ENCODE measurements at regions not wholly inside any gene's neighbourhood (a gene's known extent, or its start where the extent isn't known, plus 50 kb on each side); places are given as distances from the start of the nearest gene placed in this dataset.
"Not testable (repeated sequence)": the region's sequence is repeated elsewhere in the genome, so short reads cannot be mapped to it uniquely, and the experiment has no call there.

DNA sequence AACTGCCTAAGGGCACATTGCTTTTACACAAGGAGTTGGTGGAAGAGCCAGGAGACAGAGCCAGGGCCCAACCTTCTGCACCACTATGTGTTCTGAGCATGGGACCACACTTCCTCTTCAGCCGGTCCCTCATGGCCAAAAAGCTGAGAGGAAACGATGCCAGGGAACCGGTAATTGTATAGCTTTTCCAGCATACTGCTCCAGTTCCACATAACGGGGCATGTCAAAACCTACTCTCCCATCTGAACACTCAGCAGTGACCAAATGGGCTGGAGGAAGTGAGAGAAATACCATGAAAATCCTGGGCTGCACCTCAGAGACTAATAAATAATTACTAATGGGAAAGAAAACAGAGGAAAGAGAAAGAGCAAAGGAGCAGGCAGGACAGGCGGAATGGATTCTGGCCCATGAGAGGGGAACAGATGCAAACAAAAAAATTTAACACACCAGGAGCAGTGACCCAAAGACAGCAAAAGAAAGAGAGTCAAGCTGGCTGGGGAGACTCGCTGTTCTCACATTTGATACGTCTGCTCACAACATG lies 52.0 kb upstream of the BMP2 start:
- DNase-seq, result no peak

DNA sequence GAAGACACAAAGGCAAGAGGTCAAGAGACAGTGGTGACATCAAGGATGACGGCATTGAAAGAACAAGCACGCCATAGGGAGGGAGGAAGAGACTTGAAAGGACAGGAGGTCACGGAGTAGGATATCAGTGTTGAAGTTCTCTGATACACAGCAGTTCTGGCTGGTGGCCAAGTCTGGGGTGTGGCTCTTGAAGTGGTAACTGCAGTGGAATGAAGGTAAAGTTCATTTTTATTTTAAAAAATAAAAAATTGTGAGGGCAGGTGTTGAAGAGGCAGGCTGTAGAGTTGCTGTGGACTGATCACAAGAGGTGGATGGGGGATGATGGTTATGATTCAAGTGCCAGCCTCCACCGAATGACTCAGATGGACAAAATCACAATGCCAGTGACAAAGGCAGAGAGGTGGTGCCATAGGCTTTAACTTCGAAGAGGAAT lies 53.2 kb upstream of the BMP2 start:
- DNase-seq, result no peak

DNA sequence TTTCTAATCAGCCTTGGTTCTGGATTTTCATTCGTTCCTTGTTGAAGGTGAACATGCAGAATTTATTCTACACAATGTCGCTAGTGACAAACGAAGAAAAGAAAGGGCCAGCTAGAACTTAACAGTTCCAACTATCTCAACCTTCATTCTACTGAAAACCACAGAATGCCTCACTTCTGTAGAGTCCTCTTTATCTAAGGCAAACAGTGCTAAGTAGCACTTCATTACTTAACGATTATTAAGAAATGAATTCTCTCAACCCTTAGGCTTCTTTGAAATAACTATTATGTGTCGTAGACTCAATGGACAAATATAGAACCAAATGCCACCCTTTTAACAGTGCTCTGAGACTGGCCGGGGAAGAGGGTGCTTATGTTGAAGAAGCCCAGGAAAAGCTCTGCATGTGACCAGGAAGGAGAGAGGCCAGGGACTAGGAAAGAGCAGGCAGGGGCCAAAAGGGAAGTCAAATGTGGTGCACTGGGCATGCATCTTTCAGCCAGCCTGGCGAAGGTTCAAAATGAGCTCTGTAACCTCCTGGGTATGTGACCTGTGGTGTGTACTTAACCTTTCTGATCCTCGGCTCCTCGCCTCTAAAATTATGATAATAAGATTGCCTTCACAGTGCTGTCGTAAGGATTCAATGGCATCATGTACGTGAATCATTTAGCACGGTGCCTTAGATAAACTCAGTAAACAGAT lies 55.4 kb upstream of the BMP2 start:
- DNase-seq, result no peak

DNA sequence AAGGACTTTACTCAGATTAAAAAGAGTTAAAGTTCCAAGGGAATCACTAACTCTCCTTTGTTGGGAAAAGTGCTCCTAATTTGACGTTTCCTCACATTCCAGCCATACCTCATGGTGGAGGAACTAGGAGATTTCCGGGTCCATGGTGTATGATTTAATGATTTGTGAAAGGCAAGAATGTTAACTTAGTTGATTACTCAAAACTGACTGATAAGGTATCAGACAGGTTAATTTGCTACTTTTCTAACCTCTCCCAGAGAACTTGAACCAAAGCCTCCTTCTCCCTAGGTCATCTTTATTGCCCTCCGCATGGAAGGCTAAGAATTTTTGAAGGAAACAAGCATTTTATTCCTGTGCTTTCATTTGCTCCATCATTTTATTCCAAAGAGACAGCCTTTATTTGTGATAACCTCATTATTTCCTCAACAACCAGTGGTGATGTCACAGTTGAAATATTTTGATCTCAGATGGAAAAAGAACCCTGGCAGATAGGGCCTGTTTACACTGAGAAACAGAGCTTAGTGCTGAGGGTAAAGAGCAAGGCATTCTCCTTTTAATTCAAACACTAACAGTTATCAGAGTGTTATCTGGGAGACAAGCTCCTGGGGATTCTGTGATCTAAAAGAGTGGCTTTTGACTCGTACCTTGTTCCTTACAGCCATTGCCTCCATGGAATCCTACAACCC lies 57.4 kb upstream of the BMP2 start:
- no peak for DNase-seq

DNA sequence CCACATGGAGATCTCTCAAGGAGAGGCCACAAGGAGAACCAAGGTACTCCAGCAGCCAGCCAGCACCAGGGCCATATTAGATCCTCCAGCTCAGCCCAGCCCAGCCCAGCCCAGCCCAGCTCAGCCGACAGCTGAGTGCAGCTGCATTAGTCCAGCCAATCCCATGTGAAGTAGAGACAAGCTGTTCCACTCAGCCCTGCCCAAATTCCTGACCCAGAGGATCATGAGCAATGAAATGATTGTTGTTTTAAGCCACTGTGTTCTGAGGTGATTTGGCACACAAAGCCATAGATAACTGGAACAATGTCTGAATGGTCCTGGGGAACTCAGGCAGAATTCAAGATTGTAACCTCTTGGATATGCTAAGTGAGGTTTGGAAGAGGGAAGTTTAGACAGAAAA lies 59.5 kb upstream of the BMP2 start:
- DNase-seq, result no peak

DNA sequence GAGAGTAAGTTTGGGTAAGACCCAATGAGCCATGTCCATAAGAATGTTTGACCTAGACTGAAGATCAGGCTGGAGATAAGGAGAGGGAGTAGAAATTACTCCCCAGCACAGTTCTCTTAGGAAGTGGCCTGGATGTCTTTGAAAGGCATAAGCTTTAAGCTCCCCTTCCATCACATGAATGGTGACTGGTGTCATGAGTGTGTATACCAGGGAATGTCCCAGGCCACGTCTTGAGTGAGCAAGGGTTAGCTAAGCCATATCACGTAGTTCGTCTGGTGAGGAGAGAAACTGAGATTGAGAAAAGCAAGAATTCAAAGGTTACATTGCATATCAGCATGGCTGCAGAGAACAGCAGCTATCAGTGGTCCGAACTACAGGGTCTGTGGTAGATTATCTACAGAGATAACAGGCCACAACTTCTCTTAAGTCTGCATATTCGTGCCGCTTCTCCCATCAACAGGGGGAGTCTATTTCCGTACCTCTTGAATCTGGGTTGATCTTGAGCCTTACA lies 60.1 kb upstream of the BMP2 start:
- DNase-seq, result no peak

DNA sequence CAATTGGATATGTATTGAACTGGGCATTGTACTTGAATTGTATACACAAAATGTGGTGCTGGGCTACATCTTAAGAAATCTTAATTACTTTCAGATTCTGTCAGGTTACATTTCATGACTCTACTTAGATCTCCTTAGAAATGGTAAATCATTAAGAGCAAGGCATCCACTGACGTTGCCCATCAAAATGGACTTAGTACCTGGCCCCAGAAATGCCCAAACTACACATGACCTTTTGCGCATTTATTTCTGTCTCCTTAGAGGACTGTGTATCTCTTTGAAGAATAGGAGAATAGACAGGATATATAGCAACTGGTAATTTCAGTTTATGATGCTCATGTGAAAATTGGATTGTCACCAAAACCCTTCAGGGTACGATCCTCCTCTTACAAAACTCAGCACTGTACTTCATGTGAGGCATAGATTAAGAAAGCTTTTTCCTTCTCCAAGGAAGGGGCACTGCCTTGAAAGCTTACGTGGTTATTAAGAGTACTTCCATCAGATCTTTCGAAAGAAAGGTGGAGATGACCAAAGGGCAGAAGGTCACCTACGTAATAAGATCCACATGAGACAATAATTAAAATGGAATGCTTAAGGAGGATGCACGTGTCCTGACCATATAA lies 61.4 kb upstream of the BMP2 start:
- DNase-seq, result no peak

DNA sequence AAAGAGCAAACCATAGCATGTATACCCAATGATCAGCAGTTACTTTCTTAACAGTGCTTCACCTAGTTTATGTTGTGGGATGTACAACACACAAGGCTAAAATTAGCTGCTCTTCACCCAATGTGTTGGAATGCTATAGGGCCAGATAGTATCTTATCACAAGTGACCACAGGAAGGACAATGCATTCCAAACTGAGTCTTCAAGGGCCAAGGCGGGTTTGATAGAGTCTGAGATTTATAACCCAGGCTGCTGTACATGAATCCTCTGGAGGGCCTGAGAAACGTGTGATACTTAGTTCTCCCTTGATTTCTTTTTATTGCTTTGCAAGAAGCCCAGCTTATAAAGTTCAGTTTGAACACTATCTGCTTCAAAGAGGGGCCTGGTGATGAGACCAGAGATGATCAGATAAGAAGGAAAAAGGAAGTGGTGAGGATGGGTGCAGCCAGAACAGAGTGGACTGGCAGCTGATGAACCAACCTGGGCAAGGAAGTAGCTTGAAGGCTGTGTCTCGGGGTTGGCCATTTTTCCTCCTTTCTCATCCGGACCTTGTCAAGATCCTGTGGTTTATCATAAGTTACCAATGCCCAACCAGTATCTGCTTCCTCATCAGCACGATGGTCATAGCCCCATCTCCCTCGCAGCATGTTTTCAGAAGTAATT lies 62.2 kb upstream of the BMP2 start:
- no peak for DNase-seq

DNA sequence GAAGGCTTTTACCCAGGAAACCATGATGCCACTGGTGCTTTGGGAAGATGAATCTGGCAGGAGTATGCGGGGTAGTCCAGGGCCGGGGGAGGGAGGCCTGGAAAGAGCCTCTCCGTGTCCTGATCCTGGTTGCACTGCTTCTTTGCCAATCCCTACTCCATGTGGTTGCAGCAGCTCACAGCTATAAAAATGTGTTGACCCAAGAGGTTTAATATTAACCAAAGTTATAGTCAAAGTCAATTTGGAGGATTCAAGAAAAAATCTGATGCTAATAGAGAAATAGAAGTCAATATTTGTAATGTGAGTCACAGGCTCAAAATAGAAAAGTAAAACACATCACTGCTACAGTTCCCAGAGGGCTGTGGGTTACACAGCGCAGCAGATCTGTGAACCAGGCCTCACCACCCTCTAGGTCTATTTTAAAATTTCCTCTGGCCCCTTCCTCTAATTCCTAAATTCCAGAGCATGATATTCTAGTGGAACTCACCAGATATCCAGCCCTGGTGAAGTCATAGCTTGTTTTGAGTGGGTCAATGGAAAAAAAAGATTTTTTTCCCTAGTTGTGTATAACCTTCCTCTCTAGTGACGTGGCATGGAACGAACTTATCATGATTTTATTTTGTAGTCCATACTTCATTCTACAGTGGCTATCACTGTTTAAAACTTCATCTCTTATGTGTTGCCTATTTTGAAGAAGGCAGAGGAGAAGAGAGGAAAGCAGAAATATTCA lies 63.2 kb upstream of the BMP2 start:
- DNase-seq, result no peak

DNA sequence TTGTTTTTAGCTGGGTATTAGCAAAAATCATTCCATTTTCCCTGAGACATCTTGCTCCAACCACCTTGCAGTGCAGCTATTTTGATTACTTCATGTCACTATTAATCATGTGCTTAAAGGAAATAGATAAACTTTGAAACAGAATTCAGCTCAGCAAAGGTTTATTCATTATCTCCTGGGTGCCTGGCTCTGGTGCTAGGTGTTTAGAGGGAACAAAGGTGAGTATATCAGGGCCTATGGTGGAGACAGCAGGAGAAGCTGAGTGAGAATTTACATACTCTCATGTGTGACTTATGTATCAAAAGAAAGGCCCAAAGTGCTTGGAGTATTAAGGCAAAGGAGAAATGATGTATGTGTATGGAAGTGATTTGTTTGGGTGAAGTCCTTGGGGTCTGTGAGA lies 63.8 kb upstream of the BMP2 start:
- DNase-seq, result no peak

DNA sequence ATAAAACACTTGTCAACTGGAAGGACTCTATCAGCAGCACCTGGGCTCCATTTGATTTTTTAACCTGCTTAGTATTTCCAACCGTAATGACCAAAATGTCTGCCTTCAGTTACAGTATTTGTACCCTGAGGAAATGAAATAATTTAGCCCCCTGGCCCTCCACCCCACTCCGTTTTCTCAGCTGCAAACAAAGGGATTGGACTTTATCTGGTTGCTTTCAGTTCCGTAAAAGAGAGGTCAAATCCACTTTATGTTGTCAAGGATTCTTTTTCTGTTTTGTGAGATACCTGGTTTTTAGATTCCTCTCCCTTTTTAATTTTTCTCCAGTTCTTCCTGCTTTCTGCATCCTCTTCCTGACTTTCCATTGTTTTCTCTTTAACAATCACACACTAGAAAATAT lies 64.4 kb upstream of the BMP2 start:
- DNase-seq, result no peak

DNA sequence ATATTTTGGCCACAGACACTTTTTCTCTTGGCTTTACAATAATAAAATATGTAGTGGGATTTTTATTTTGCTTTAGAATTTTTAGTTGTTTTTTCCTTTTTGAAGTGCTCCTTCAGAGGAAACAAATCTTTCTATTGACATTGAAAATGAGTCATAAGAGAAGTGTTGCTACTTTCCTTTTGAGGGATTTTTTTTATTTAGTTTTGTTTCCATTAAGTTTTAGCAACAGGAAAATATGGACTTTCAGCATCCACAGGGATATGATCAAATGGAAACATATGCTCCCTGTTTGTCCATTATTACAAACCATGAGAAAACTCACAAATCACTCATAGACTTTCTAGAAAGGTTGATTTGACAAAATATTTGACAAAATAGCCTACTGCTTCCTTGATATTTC lies 65.3 kb upstream of the BMP2 start:
- no peak for DNase-seq

DNA sequence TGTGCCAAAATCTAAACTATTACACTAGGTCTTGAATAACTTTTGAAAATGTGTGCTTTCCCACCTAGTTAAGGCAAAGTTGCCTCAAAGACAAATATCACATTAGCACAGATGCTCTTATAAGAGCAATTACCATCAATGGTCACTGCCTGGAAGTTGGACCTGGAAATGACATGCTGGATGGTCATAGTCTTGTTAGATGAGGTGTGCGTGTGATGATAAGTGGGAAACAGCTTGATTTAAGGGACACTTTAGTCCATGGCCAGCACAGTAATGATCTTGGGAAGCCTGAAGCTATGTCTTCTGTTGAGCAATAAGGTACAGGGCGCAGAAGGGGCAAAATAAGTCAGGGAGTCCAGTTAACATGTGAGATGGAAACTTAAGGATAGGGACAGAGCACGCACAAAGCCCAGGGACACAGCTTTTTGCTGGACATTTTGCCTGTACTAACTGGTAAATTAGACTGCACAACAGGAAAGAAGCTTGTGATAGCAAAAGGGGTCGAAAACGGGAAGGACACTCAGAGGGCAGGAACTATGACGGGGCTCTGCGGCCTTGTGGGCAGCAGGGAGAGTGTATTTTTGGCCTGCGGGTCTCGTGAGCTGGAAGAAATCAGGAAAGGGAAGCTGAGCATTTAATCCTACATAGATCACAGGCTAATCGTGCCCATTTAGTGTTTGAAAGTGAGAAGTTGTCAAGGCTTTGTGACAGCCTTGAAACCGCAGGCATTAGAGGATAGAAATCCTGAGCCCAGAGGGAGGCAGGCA lies 66.7 kb upstream of the BMP2 start:
- DNase-seq, result no peak

DNA sequence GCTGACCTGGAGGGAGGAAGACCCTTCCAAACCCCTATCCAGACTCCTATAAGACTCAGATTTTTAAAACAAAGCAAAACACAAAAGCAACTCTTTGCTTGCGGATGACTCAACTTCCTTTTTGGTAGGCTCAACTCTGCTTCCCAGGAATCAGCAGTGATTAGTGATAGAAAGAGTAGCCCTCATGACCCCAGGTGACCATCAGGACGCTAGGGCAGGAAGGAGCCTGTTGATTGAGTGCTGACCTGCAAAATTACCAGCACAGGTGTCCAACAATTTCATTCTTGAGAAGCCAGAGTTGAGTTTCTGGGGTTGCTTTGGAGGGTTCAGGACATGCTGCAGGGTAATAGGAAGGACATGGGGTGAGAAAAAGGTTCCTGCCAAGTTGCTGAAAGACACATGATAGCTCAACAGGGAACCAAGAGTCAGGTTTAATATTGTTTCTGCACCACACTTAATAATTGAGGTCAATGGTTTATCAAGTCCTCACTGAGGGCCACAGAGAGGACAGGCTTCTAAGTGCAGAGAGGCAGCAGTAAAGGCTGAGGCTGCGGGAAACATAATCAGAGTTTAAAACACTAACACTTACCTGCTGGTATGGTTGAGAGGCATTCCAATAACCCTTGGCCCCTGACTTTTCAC lies 67.4 kb upstream of the BMP2 start:
- DNase-seq, result no peak

DNA sequence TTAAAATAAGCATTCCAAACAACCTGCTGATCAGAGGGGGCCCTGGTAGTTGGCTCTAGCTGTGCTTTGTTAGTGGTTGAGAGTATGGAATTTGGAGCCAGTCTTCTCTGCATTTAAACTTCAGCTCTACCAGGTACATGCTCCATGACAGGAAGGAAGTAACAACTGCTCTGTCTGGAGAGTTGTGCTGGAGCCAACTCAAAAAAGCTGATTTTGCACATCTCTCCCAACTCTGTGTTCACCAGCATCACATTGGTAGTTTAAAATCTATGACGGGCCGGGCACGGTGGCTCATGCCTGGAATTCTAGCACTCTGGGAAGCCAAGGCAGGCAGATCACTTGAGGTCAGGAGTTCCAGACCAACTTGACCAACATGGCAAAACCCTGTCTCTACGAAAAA lies 68.8 kb upstream of the BMP2 start:
- DNase-seq, result no peak

DNA sequence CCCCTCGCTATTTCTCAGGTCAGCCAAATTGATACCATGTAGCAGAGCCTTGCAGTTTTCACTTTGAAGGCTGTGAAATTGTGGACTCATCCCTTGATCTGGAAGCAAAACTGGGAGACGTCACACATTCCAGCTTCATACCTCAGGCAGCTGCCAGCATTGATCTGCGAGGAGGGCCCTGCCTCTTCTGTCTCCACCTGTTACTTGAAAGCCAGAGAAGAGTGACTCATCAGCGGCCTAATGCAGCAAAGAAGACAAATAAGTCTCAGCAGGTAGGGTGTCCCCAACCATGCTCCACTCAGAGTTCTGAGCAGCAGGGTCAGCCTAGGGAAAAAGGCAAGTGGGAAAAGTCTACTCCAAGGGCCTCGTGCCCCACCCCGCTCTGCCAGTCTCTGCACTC lies 69.4 kb upstream of the BMP2 start:
- DNase-seq, result no peak

DNA sequence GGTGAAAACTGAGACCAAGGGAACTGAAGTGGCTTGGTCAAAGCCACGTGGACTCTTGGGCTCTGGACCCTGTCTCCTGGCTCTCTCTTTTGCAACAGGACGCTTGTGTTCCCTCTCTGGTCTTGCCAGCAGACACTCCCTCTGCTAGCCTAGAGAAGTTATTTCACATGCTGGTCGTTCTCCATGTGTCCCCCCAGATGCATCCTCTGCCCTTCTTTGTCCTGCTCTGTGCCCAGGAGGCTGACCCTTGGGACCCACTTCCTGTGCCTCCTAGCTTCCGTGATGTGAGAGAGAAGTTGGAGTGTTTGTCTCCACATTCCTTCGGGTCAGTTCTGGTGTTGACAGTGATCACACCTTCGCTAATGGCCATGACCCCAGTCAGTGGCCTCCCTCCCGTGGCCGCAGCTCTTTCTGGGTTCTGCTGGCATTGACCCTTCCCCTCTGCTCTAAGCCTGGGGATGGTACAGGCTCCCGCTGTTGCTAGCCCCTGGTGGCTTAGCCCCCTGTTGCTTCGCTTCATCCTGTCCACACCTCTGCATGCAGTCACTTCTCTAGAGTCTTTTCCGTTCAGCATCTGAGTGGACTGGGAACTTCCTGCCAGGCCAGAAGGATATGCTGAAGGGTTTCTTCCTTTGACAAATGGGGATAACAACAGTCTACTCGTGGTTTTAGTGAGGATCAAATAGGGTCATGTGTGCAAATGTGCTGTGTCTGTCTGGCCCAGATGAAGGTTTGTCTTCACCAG lies 70.1 kb upstream of the BMP2 start:
- no peak for DNase-seq

DNA sequence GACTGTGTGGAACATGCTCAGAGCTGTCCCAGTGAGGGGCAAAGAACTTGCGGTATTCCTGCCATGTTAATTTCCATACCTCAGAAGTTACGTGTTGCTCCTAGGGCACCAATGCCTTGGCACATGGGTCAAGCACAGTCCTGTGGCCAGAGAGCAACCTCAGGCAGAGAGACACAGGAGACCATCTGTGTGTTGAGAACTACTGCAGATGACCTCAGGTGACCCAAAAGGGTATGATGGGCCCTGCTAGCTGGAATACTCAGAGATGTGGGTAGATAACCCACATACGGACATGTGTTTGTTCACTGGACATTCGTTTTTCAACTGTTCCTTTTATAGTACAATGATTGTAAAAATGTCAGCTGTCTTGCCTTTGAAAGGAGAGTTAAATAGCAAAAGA lies 71.5 kb upstream of the BMP2 start:
- no peak for DNase-seq

DNA sequence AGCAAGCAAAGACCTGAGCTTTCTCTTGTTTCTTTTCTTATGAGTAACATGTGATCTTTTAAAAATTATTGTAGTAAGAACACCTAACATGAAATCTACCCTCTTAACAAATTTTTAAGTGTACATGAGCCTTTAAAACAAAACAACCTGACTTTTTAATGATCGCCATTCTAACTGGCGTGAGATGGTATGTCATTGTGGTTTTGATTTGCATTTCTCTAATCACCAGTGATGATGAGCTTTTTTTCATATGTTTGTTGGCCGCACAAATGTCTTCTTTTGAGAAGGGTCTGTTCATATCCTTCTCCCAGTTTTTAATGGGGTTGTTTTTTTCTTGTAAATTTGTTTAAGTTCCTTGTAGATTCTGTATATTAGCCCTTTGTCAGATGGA lies 73.7 kb upstream of the BMP2 start:
- DNase-seq, result not testable (repeated sequence)

DNA sequence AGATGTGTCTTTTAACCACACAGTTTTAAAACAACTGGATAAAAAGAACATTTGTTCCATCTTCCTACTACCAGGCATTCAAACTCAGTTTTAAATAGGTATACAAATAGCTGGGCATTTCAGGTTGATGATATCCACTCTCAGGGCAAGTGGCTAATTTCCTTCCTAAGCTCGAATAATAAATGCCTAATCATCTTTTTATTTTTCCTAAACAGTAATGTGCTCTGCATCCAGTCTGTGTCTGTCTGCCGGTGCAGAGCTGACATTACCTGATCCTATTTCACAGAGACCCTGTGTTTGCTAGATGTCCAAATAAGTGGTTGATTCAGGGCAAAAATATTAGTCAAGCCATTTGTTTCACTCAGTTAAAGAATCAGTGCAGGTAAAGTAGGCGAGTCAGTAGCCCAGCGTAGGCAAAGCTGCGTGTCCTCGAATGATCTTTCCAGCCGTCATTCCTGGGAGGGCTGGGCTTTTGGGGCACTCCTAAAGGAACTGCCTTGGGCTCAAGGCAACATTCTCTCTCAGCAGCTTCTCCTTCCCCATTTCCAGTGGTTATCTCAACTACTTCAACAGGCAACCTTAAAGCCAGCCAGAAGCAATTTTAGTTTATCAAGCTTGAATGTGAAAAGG lies 74.2 kb upstream of the BMP2 start:
- DNase-seq, result no peak
